NCI-H526 (cell line): ENCODE measurements at regions not wholly inside any gene's neighbourhood (a gene's known extent, or its start where the extent isn't known, plus 50 kb on each side); places are given as distances from the start of the nearest gene placed in this dataset.

Source experiments
- DNase-seq, 2 experiments: peaks; one replicate each; lab custom pipeline; 2025; lab: John Stamatoyannopoulos, UW

GRCh38 chr2:15042801-15043217 lies 410.3 kb downstream of the LRATD1 start:
- no peak for DNase-seq

GRCh38 chr2:15043336-15044058 lies 411.0 kb downstream of the LRATD1 start:
- DNase-seq = no peak

- no peak for DNase-seq
Measured at GRCh38 chr2:15045054-15045453, 412.5 kb downstream of the LRATD1 start.

GRCh38 chr2:15047184-15047583 lies 414.7 kb downstream of the LRATD1 start:
- DNase-seq = no peak

- no peak for DNase-seq
Measured at GRCh38 chr2:15048000-15048399, 415.5 kb downstream of the LRATD1 start.

- no peak for DNase-seq
Measured at GRCh38 chr2:15049096-15049993, 416.8 kb downstream of the LRATD1 start.

DNA sequence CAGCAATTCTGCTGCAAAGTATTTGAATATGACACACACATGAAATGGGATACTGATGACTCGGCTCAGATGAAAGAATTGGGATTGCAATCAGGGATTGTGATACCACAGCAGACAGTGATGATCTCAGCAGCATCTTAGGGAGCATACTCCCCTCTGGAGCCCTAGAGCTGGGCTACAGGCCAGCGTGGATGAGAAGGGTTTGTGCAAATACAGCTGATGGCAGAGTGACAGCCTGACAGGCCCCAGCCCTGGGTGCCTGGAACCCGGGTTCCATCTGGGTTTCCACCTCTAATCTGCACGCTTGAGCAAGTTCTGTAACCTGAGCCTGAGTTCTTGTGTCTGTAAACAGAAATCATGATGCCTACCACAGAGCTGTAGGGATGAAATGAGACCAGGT lies 418.0 kb downstream of the LRATD1 start:
- DNase-seq = peak; percentile 75 to 79

- DNase-seq = no peak
Measured at GRCh38 chr2:15053542-15053941, 421.0 kb downstream of the LRATD1 start.

DNA sequence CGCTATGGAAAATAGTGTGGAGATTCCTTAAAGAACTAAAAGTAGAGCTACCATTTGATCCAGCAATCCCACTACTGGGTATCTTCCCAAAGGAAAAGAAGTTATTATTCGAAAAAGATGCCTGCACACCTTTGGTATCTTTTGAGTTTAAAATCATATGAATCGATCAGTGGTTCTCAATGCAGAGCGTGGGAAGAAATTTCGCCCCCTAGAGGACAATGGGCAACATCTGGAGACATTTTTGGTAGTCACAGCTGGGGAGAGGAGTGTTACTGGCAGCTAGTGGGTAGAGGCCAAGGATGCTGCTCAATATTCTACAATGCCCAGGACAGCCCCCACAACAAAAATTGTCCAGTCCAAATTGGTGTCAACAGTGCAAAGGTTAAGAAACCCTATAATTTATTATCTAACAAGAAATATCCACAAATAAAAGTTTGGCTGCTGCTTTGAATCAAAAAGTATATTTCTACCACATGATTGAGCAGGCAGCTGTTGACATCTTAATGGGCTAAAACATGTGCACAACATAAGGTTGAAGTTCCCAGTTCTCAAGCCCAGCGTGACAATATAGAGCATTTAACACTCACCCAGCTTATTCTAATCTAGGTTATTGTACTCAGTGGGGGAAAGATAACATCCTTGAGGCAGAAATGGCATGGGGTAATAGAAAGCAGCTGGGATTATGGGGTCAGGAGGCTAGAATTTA lies 425.7 kb downstream of the LRATD1 start:
- DNase-seq = peak in 1 of 2 experiments; percentile 2

GRCh38 chr2:15058721-15059157 lies 426.2 kb downstream of the LRATD1 start:
- no peak for DNase-seq

DNA sequence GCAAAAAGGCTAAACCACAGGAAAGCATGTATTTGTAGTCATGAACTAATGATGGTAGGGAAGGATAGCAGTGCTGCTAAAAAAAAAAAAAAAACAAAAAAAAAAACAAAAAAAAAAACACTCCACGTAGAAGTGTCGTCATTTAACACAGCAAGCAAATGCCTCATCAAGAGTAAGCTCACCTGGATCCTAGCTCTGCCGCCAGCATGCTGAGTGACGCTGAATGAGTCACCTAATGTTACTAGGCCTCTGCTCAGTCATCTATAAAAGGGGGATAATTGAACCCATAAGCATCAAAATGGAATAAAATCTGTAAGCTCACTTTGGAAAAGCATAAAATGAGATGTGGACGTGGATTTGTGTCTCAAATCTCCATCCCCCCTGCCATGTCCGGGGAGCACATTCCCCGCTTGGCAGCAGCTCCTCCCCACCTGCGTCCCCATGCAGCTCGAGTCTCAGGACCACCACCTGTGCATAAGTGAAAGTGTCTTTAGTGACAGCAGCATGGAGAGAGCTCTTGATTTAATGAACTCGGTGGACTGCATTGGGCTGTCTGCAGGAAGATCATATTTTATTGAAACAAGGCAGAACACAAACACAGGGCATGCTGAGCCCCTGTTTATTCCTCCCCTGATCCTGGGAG lies 427.5 kb downstream of the LRATD1 start:
- DNase-seq = no peak

DNA sequence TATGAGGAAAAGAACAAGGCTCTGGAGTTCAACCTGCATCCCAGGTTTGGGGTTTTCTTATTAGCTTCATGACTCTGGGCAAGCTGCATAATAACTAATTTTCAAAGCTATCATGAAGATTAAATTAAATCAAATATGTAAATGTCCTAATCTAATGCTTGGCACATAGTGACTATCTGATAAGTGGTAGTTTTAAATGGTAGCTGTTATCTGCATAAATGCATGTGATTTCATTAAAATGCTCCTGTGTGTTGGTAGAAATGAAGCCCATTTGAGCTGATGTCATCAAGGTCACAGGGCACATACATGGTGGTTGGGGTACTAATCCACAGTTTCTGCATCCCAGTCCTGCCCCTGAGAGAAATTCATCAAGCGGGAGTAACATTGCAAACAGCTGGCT lies 428.8 kb downstream of the LRATD1 start:
- no peak for DNase-seq

DNA sequence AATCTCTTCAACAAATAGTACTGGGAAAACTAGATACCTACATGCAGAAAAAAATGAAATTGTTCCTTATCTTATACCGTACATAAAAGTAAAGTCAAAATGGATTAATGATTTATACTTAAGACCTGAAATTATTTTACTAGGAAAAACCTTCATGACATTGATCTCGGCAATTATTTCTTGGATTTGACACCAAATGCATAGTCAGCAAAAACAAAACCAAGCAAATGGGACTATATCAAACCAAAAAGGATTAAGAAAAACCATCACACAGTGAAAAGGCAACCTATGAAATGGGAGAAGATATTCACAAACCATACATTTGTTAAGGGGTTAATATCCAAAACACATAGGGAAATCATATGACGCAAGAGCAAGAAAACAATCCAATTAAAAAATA lies 433.6 kb downstream of the LRATD1 start:
- DNase-seq = no peak

GRCh38 chr2:15069149-15069548 lies 436.6 kb downstream of the LRATD1 start:
- no peak for DNase-seq

- DNase-seq = no peak
Measured at GRCh38 chr2:15072836-15073235, 440.3 kb downstream of the LRATD1 start.

DNA sequence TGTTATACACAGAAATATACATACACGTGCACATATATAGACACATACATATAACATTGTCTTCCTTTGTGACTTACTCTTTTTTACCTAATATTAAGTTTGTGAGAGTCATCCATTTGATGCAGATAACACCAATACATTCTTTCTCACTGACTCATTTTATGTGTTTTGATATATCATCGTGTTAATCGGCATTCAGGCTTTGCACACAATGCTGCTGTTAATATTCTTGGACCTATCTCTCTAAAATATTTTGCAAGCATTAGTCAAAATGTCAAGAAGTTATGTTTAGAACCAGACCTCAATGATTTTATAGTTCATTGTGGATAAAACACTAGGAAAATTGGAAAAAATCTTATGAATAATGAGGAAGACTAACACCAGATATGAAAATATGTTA lies 441.1 kb downstream of the LRATD1 start:
- DNase-seq = no peak

GRCh38 chr2:15074319-15074718 lies 441.8 kb downstream of the LRATD1 start:
- DNase-seq = no peak

DNA sequence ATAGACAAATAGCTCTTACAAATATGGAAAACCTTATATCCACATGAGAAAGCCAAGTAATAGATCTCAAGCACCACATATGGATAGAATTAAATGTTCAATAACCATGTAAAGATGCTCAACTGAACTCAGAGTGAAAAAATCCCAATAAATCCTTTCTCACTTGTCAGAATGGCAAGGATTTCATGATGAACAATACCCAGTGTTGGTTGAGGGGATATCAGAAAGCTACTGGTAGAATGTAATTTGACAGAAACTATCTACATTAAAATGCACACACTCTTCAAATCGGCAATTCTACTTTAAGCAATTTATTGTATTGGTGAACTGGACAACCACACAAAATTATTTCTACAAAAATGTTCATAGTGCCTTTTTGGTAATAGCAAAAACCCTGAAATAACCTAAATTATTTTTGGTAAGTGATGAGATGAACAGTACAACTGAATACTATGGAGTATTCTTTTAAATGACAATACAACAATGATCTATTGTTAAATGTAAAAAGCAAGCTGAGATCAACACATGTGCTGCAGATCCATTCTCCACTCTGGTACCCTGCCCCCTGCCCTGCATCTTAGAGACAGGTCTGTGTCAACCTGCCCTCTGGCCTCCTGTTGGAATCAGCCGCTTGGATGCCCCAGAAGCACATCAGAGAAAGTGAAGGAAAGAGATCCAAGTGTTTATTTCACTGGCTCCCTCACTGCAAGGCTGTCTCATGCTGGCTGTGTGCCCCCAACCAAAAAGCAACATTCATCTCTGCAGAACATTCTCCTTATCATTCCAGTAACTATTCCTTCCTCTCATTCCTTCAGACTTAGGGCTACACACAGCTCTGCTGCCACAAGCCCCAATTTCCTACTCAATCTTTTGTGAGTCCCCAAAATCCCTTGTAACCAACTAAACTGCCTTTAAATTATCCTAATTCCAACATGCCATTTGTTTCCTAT lies 442.5 kb downstream of the LRATD1 start:
- no peak for DNase-seq

DNA sequence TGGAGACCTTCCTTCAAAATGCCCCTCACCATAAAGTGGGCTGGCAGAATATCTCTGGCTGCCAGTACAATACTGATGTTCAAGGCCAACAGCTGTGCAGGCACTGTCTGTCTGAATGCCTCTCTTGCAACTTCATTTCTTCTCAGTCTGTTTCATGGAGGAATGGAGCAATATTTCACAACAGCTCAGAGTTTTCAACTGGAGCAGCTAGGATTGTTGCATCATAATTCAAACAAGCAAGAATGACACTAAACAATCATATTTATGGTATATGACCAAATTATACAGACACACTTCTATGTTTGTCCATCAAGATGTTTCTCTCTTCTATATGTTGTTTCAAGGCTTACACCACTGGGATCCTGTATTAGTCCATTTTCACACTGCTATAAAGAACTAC lies 444.2 kb downstream of the LRATD1 start:
- no peak for DNase-seq

GRCh38 chr2:15081356-15081755 lies 448.8 kb downstream of the LRATD1 start:
- no peak for DNase-seq
